ENCODE measurements at regions not wholly inside any gene's neighbourhood (a gene's known extent, or its start where the extent isn't known, plus 50 kb on each side); places are given as distances from the start of the nearest gene placed in this dataset.

DNA sequence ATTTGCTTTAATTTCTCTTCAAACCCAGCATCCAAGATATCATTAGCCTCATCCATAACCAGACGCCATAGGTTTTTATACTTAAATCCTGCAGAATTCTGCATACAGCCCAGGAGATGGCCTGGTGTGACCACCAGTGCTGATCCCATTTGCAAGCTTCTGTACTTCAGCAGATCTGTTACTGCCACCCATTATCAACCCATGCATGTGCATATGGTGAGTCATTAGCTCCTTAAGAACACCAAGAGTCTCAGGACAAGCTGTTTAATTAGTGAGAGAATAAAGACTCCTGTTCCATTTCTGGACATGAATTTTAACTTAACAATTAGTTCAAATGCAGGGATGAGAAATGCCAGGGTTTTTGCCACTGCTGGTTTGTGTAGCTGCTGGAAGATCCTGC, 110.7 kb upstream of the TANK start:
- ChIA-PET CTCF (no interaction called here), POLR2A (no interaction called here)
- H2AFZ ChIP-seq (ENCODE audit: insufficient read depth, low read depth, low read length, poor library complexity, severe bottlenecking), result no peak overlapping the region
- peaks cover 0 to 12% (median 8%) of the 10 kb centered on the region in 4 experiments for H3K27me3 ChIP-seq (replicated peaks in 1 of 4; ENCODE audit: control extremely low read depth in 1 of 4, control insufficient read depth in 3 of 4, insufficient read depth in 4 of 4, low read length in 3 of 4)
- Mint-ChIP-seq H3K9me3 (ENCODE audit: insufficient read depth) (no peaks in the 10 kb centered on the region), H3K4me1 (no peaks in the 10 kb centered on the region), H3K27me3 (peaks cover 45% of the 10 kb centered on the region), H3K27ac (no peak overlapping the region), H3K4me3 (no peak overlapping the region)
- intact Hi-C loops (cut with micrococcal nuclease), result no loop called here
- no peak for ATAC-seq (ENCODE audit: low read depth)
- H3K9me3 ChIP-seq (ENCODE audit: control extremely low read depth in 1 of 3, control insufficient read depth in 2 of 3, insufficient read depth in 1 of 3, low read length in 2 of 3), result no peaks in the 10 kb centered on the region
- TF ChIP-seq CTCF (IDR thresholded peaks at IDR 0.05) (no peak), EZH2 (IDR thresholded peaks at IDR 0.05; ENCODE audit: borderline replicate concordance, insufficient read depth, low read depth, low read length, poor library complexity, severe bottlenecking) (no peak)
- H3K9ac ChIP-seq (ENCODE audit: low read length), result no peak overlapping the region
- no peaks in the 10 kb centered on the region for H4K20me1 ChIP-seq (ENCODE audit: control insufficient read depth, insufficient read depth, low read length, poor library complexity, severe bottlenecking)
- H3K79me2 ChIP-seq (ENCODE audit: control insufficient read depth, insufficient read depth, low read length), result no peaks in the 10 kb centered on the region
- H3K4me1 ChIP-seq (ENCODE audit: control insufficient read depth in 2 of 2, insufficient read depth in 2 of 2, low read length in 2 of 2), result no peaks in the 10 kb centered on the region
- no peaks in the 10 kb centered on the region for H3K36me3 ChIP-seq (replicated peaks in 1 of 2; ENCODE audit: control extremely low read depth in 1 of 2, control insufficient read depth in 1 of 2, extremely low read depth in 1 of 2, insufficient read depth in 2 of 2, low read length in 1 of 2)
- H3K27ac ChIP-seq (ENCODE audit: low read length in 2 of 2), result no peak overlapping the region
- no peak for DNase-seq
- 88% methylated on average over 1 of the region's 1 CpG for WGBS (ENCODE audit: insufficient coverage)
- no peak overlapping the region for H3K4me2 ChIP-seq (replicated peaks; ENCODE audit: low read depth, low read length, poor library complexity, severe bottlenecking)
- no peak overlapping the region for H3K4me3 ChIP-seq (ENCODE audit: control extremely low read depth in 1 of 5, extremely low read depth in 1 of 5, insufficient read depth in 1 of 5, low read depth in 2 of 5, low read length in 4 of 5)

GRCh38 chr2:161052214-161052613, 108.0 kb upstream of the TANK start:
- peaks cover 24% of the 10 kb centered on the region for H3K27me3 Mint-ChIP-seq

More at GRCh38 chr2:161052214-161052613, 108.0 kb upstream of the TANK start:
- Histone ChIP-seq H3K79me2 (ENCODE audit: control insufficient read depth, insufficient read depth, low read length) (no peaks in the 10 kb centered on the region), H2AFZ (ENCODE audit: insufficient read depth, low read depth, low read length, poor library complexity, severe bottlenecking) (no peak overlapping the region), H3K36me3 (replicated peaks in 1 of 2; ENCODE audit: control extremely low read depth in 1 of 2, control insufficient read depth in 1 of 2, extremely low read depth in 1 of 2, insufficient read depth in 2 of 2, low read length in 1 of 2) (no peaks in the 10 kb centered on the region), H3K27ac (ENCODE audit: low read length in 2 of 2) (no peak overlapping the region), H3K9me3 (ENCODE audit: control extremely low read depth in 1 of 3, control insufficient read depth in 2 of 3, insufficient read depth in 1 of 3, low read length in 2 of 3) (peaks cover 0 to 5% (median 5%) of the 10 kb centered on the region in 3 donors), H3K27me3 (replicated peaks in 1 of 4; ENCODE audit: control extremely low read depth in 1 of 4, control insufficient read depth in 3 of 4, insufficient read depth in 4 of 4, low read length in 3 of 4) (peaks cover 0 to 7% (median 3%) of the 10 kb centered on the region in 4 experiments), H3K4me1 (ENCODE audit: control insufficient read depth in 2 of 2, insufficient read depth in 2 of 2, low read length in 2 of 2) (no peaks in the 10 kb centered on the region), H3K9ac (ENCODE audit: low read length) (no peak overlapping the region), H3K4me3 (ENCODE audit: control extremely low read depth in 1 of 5, extremely low read depth in 1 of 5, insufficient read depth in 1 of 5, low read depth in 2 of 5, low read length in 4 of 5) (no peak overlapping the region), H4K20me1 (ENCODE audit: control insufficient read depth, insufficient read depth, low read length, poor library complexity, severe bottlenecking) (no peaks in the 10 kb centered on the region), H3K4me2 (replicated peaks; ENCODE audit: low read depth, low read length, poor library complexity, severe bottlenecking) (no peak overlapping the region)
- WGBS (ENCODE audit: insufficient coverage), result no CpG with 5 or more reads among the region's 1 CpG
- ChIA-PET CTCF (interaction anchor here (1.2 kb wide), 1 partner anchor 12 kb away, joined by 3 read pairs; no protein-coding TSS in a partner anchor), POLR2A (no interaction called here)
- Mint-ChIP-seq H3K4me3 (no peak overlapping the region), H3K9me3 (ENCODE audit: insufficient read depth) (peaks cover 2% of the 10 kb centered on the region), H3K4me1 (no peaks in the 10 kb centered on the region), H3K27ac (no peak overlapping the region)
- no peak for DNase-seq
- TF ChIP-seq CTCF (IDR thresholded peaks at IDR 0.05), result no peak
- TF ChIP-seq EZH2 (IDR thresholded peaks at IDR 0.05; ENCODE audit: borderline replicate concordance, insufficient read depth, low read depth, low read length, poor library complexity, severe bottlenecking), result no peak
- no peak for ATAC-seq (ENCODE audit: low read depth)
- intact Hi-C loops (cut with micrococcal nuclease), result no loop called here

All from B cell (primary cell).